GM12892 (cell line): ENCODE measurements at regions not wholly inside any gene's neighbourhood (a gene's known extent, or its start where the extent isn't known, plus 50 kb on each side); places are given as distances from the start of the nearest gene placed in this dataset.

Experiments
- POLR2A ChIP-seq: IDR thresholded peaks from 2 replicates; pipeline ENCODE4 v1.6.1; 2011; ENCODE audit warnings: low read depth, low read length, control low read depth
- POLR2AphosphoS5 ChIP-seq: IDR thresholded peaks from 2 replicates; pipeline ENCODE4 v1.6.1; 2011; ENCODE audit warnings: low read depth, low read length, control low read depth
- TAF1 ChIP-seq: IDR thresholded peaks from 2 replicates; pipeline ENCODE4 v1.6.1; 2011; ENCODE audit warnings: low read depth, mild to moderate bottlenecking, control low read depth, low read length, borderline replicate concordance

GRCh38 chr11:119478711-119479285, 55.8 kb upstream of the THY1 start:
- TF ChIP-seq POLR2A: no peak
- no peak for TF ChIP-seq POLR2AphosphoS5
- no peak for TF ChIP-seq TAF1
